Endothelial cell of umbilical vein (primary cell): ENCODE measurements at regions not wholly inside any gene's neighbourhood (a gene's known extent, or its start where the extent isn't known, plus 50 kb on each side); places are given as distances from the start of the nearest gene placed in this dataset.

Experiments used
- BruUV-seq: library from RNA; stranded (reverse); fragments of 400-500 nt; replicated peaks from 2 replicates; lab custom pipeline; 2021; lab: Mats Ljungman, UMichigan
- CTCF ChIA-PET: fragments of 300-600, 350-600 bp; sonication (Branson Sonifier 250); formaldehyde crosslinking; loops from one replicate; lab custom pipeline; 2021; ENCODE audit warnings: antibody characterized with exemption, inconsistent platforms; lab: Charles Lee
- POLR2A ChIA-PET: fragments of 300-600, 350-600 bp; sonication (Branson Sonifier 250); formaldehyde crosslinking; loops from one replicate; lab custom pipeline; 2021; ENCODE audit warnings: antibody characterized with exemption, inconsistent platforms; lab: Charles Lee
- DNase-seq: peaks from one replicate; pipeline ENCODE4 v3.0.0-alpha.2; 2011; ENCODE audit warnings: low read depth, low spot score
- FAIRE-seq: peaks from 2 replicates; lab custom pipeline; 2011; peaks lifted over from hg19 to GRCh38; lab: Jason Lieb, UNC
- H2AFZ ChIP-seq: 2 replicates; pipeline ENCODE4 v1.6.0; 2012; ENCODE audit warnings: low read depth, low read length, control low read depth, inconsistent platforms
- H3K27ac ChIP-seq: 2 replicates; pipeline ENCODE4 v1.5.1; 2011; ENCODE audit warnings: low read depth, mild to moderate bottlenecking, control low read depth, low read length, moderate library complexity; ENCODE audit not compliant: insufficient read depth
- H3K27me3 ChIP-seq, 2 experiments: 2 replicates each; pipeline versions ENCODE4 v1.6.0 to v1.6.1; 2011; ENCODE audit warnings: low read length in 2 of 2, mixed read lengths in 1 of 2; ENCODE audit not compliant: control insufficient read depth in 2 of 2, insufficient read depth in 2 of 2
- H3K36me3 ChIP-seq, 2 experiments: 2 replicates in 1 of 2; 3 replicates in 1 of 2; pipeline ENCODE4 v1.5.1; 2011; ENCODE audit warnings: low read length in 2 of 2, mild to moderate bottlenecking in 1 of 2, moderate library complexity in 1 of 2; ENCODE audit not compliant: control insufficient read depth in 2 of 2, insufficient read depth in 2 of 2; ENCODE audit errors: extremely low read depth in 1 of 2
- H3K4me1 ChIP-seq: 3 replicates; pipeline ENCODE4 v1.5.1; 2011; ENCODE audit warnings: mild to moderate bottlenecking, low read length; ENCODE audit not compliant: control insufficient read depth, insufficient read depth; ENCODE audit errors: extremely low read depth
- H3K4me2 ChIP-seq: 2 replicates; pipeline ENCODE4 v1.6.1; 2011; ENCODE audit warnings: low read length, control low read depth, mixed read lengths; ENCODE audit not compliant: insufficient read depth
- H3K4me3 ChIP-seq, 3 experiments: fragments of 200-600 bp in 1 of 3; sonication (generic), shearing (Covaris generic) in 1 of 3; replicated peaks in 1 of 3; 2 replicates each; pipeline ENCODE4 v1.5.1; 2011 to 2016; ENCODE audit warnings: control low read depth in 3 of 3, low read length in 3 of 3, mild to moderate bottlenecking in 2 of 3, inconsistent platforms in 1 of 3, low read depth in 1 of 3, moderate library complexity in 1 of 3; ENCODE audit not compliant: insufficient read depth in 1 of 3
- H3K79me2 ChIP-seq: 2 replicates; pipeline ENCODE4 v1.6.0; 2012; ENCODE audit warnings: low read length, inconsistent platforms; ENCODE audit not compliant: control insufficient read depth, insufficient read depth
- H3K9ac ChIP-seq: replicated peaks from 2 replicates; pipeline ENCODE3; 2011; ENCODE audit warnings: low read length, control low read depth; ENCODE audit not compliant: insufficient read depth; ENCODE audit errors: extremely low read depth
- H3K9me1 ChIP-seq: replicated peaks from 3 replicates; pipeline ENCODE4 v1.6.0; 2011; ENCODE audit warnings: mild to moderate bottlenecking, low read length; ENCODE audit not compliant: control insufficient read depth, insufficient read depth; ENCODE audit errors: extremely low read depth
- H3K9me3 ChIP-seq: replicated peaks from 2 replicates; pipeline ENCODE4 v1.5.1; 2012; ENCODE audit warnings: low read length, inconsistent platforms; ENCODE audit not compliant: control insufficient read depth, insufficient read depth
- H4K20me1 ChIP-seq: replicated peaks from 2 replicates; pipeline ENCODE3; 2011; ENCODE audit warnings: mild to moderate bottlenecking, low read length; ENCODE audit not compliant: control insufficient read depth, insufficient read depth; ENCODE audit errors: extremely low read depth
- CTCF ChIP-seq, 2 donors: IDR thresholded peaks; 1 replicate in 1 of 2; 2 replicates in 1 of 2; pipeline ENCODE4 v1.5.1; 2011; ENCODE audit warnings: low read length in 2 of 2, mild to moderate bottlenecking in 2 of 2, moderate library complexity in 2 of 2, control low read depth in 1 of 2, inconsistent platforms in 1 of 2, low read depth in 1 of 2; ENCODE audit not compliant: insufficient read depth in 1 of 2; ENCODE audit errors: extremely low read depth in 1 of 2
- EZH2 ChIP-seq: IDR thresholded peaks from 2 replicates; pipeline ENCODE4 v1.6.1; 2012; ENCODE audit warnings: borderline replicate concordance, low read depth, mild to moderate bottlenecking, moderate library complexity, low read length, inconsistent platforms; ENCODE audit not compliant: severe bottlenecking
- FOS ChIP-seq: IDR thresholded peaks from 2 replicates; pipeline ENCODE4 v1.6.1; 2011; ENCODE audit warnings: mild to moderate bottlenecking, low read length, moderate library complexity, borderline replicate concordance; ENCODE audit not compliant: insufficient read depth
- GATA2 ChIP-seq: IDR thresholded peaks from 2 replicates; pipeline ENCODE4 v1.7.0; 2011; ENCODE audit warnings: low read depth, mild to moderate bottlenecking, moderate library complexity, mixed read lengths, low read length; ENCODE audit not compliant: insufficient read length, insufficient read depth
- JUN ChIP-seq: IDR thresholded peaks from 2 replicates; pipeline ENCODE4 v1.6.1; 2011; ENCODE audit warnings: borderline replicate concordance, low read depth; ENCODE audit not compliant: insufficient read length, insufficient read depth
- MAX ChIP-seq: IDR thresholded peaks from 2 replicates; pipeline ENCODE4 v1.6.1; 2011; ENCODE audit not compliant: insufficient read depth, insufficient read length
- MYC ChIP-seq: IDR thresholded peaks from one replicate; pipeline ENCODE4 v1.6.1; 2011; ENCODE audit warnings: mild to moderate bottlenecking, low read depth, low read length
- POLR2A ChIP-seq: IDR thresholded peaks from 2 replicates; pipeline ENCODE4 v1.6.1; 2012; ENCODE audit warnings: low read depth, mild to moderate bottlenecking, control low read depth, low read length
- POLR2AphosphoS5 ChIP-seq: IDR thresholded peaks from 2 replicates; pipeline ENCODE4 v1.6.1; 2012; ENCODE audit warnings: low read depth, mild to moderate bottlenecking, control low read depth, low read length, moderate library complexity; ENCODE audit not compliant: insufficient read depth
- dilution Hi-C: fragments of 300-500 bp; cut with MboI; formaldehyde crosslinking; loops from one replicate; pipeline ENCODE4 v1.15.0; 2019; ENCODE audit warnings: low sequenced_read_pairs; ENCODE audit not compliant: extremely low pct_ligation_motif_present
- intact Hi-C: fragments of 100-400 bp; cut with micrococcal nuclease; formaldehyde crosslinking; loops from one replicate; pipeline ENCODE4 v1.10.0; 2022

- ChIA-PET POLR2A (no interaction called here), CTCF (no interaction called here)
- no peak for FAIRE-seq
- no peak overlapping the region for H3K4me2 ChIP-seq
- no peaks in the 10 kb centered on the region for H3K27me3 ChIP-seq
- TF ChIP-seq CTCF (IDR thresholded peaks at IDR 0.05; ENCODE audit: extremely low read depth in 1 of 2, insufficient read depth in 1 of 2, low read depth in 1 of 2, low read length in 2 of 2): no peak
- TF ChIP-seq POLR2AphosphoS5: no peak
- TF ChIP-seq FOS: no peak
- no peak for TF ChIP-seq POLR2A
- TF ChIP-seq MYC: no peak
- TF ChIP-seq EZH2: no peak
- TF ChIP-seq JUN: no peak
- TF ChIP-seq GATA2: no peak
- no peak for TF ChIP-seq MAX
- BruUV-seq: no TSS peak
- H3K79me2 ChIP-seq: no peaks in the 10 kb centered on the region
- dilution Hi-C loops (no loop called here), intact Hi-C loops (no loop called here)
- H3K9me1 ChIP-seq: no peaks in the 10 kb centered on the region
- DNase-seq: no peak
- no peaks in the 10 kb centered on the region for H3K36me3 ChIP-seq
- H3K27ac ChIP-seq: no peak overlapping the region
- no peaks in the 10 kb centered on the region for H3K9me3 ChIP-seq
- no peak overlapping the region for H3K4me3 ChIP-seq
- H4K20me1 ChIP-seq: no peaks in the 10 kb centered on the region
- no peak overlapping the region for H3K9ac ChIP-seq
- H3K4me1 ChIP-seq: no peaks in the 10 kb centered on the region
- no peak overlapping the region for H2AFZ ChIP-seq
These were observed 703.2 kb upstream of the LRRN3 start for GRCh38 chr7:110387689-110388088.
